ENCODE measurements at regions not wholly inside any gene's neighbourhood (a gene's known extent, or its start where the extent isn't known, plus 50 kb on each side); places are given as distances from the start of the nearest gene placed in this dataset.
"Not testable (repeated sequence)": the region's sequence is repeated elsewhere in the genome, so short reads cannot be mapped to it uniquely, and the experiment has no call there.

- DNase-seq = not testable (repeated sequence)
Observed at GRCh38 chr6:21282360-21282759, 311.2 kb upstream of the SOX4 start.

DNA sequence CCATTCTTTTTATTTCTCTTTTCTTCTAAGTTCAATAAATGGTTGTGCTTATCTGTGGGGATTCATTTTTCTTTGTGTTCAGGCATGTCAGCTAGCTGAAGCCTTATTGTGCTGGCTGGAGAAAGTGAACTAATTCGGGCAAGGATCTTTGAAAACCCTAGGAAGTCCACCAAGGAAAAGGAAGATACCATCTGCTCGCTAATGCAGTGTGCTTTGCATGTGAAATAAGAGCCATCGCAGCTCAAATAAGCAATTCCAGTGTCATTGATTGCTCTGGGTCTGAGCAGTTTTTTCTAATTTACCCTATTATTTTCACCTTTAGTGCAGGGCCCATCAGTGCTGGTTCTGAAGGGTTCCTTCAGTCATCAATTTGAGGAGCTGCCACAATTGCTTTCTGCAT, 309.4 kb upstream of the SOX4 start:
- no peak for DNase-seq

- no peak for DNase-seq
Observed at GRCh38 chr6:21284706-21285105, 308.8 kb upstream of the SOX4 start.

DNA sequence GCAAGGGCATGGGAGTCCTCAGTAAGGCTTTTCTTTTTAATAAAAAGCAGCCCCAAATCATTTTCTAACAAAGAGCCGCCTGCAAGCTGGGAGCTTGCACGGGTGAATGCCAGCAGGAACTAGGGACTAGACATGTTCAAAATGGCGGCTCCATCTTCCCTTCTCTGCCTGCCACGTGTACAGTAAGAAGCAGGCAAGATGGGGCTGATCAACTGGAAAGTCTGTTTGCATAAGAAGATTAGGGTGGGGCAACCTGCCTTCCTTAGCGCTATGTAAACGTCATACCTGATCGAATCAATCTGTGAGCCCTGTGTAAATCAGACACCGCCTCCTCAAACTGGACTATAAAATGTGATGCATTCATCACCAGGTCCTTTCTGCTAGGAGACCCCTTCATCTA, 299.4 kb upstream of the SOX4 start:
- DNase-seq = no peak

GRCh38 chr6:21295506-21296240, 297.9 kb upstream of the SOX4 start:
- DNase-seq = no peak

DNA sequence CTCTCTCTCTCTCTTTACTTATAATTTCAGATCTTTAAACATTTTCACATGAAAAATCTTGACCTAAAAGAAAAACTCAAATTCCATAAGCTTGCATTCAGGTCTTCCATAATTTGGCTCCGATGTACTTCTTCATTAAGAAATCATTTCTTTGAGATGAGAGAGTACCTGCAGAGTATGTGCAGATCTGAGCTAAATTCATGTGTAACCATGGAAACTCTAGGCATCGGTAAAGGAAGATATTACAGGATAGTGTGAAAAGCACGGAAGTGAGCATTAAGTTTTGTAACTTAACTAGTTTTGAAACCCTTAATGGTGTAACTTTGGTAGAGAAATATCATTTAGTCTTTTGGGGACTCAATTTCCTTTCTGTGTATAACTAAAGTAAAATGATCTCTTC, 295.9 kb upstream of the SOX4 start:
- no peak for DNase-seq

DNA sequence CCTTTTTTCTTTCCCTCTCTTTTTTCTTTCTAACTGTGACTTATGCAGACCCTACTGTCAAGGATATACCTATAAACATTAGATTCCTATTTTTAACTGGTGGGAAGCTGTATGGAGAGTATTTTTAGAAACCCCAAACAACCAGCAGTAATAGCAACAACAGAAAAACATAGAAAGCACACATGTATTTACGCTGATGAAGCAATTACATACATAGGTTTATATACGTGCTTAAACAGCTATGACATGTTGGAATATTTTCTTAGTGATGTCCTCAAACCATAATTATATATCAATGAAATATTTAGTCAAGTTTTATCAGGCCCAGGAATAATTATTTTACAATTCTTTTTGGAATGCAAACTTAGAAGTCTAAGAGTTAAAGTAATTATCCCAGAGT, 294.3 kb upstream of the SOX4 start:
- DNase-seq = no peak

- DNase-seq = no peak
Observed at GRCh38 chr6:21300439-21300838, 293.1 kb upstream of the SOX4 start.

DNA sequence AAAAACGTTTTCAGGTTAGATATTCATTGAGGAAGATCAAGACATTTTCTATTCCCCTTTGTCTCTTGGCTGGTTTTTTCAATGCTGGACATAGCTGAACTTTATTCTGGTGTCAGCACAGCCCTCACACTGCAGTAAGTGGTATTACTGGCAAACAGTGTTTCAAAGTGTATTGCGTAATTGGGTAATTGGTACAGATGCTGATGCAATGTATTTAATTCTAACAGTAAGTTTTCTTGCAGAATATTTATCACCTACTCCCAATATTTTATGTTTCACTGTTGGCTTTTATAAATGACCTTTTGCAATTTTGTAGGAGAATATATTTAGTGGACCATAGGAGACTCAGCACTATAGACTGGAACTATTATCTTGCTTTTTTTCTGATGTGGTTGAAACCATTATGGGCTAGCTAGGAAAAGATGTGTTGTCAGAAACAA, 287.6 kb upstream of the SOX4 start:
- no peak for DNase-seq

- no peak for DNase-seq
Observed at GRCh38 chr6:21306546-21306945, 287.0 kb upstream of the SOX4 start.

DNA sequence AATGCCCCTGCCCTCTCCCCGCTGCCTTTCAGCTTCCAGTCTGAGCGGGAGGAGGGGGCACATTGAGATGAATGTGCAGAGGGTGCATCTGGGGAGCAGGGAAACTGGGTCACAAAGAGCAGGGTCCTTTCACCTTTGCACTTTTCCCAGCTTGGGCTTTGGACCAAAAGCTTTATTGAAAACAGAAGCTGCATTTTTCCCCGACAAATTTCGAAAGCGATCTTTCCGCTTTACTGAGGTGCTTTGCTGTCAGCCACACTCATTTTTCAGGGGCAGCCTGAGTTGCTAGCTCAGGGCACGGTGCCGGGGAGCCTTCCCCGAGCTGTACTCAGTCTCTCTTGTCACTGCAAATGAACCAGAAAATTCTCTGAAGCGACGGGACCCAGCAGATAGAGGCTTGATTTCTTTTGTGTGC, 283.7 kb upstream of the SOX4 start:
- DNase-seq = peak; percentile 35

GRCh38 chr6:21310568-21311140, 282.9 kb upstream of the SOX4 start:
- DNase-seq = no peak

DNA sequence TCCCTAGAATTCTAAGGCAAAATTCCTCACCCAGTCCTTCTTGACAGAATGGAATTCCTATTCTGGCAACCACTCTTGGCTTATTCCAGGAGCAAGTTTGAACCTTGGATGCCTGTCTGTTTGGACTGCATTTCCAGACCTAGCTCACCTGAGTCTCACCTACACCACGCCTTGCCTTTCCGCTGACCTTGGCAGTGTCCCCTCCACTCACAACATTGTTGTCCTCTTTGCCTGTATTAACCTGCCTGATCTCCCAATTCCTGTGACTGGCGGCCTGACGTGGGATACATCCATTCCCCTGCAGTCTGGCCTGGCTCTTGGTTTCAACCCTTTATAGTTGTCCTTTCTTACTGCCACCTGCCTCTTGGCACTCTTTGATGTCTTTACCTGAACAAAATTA, 281.4 kb upstream of the SOX4 start:
- no peak for DNase-seq

DNA sequence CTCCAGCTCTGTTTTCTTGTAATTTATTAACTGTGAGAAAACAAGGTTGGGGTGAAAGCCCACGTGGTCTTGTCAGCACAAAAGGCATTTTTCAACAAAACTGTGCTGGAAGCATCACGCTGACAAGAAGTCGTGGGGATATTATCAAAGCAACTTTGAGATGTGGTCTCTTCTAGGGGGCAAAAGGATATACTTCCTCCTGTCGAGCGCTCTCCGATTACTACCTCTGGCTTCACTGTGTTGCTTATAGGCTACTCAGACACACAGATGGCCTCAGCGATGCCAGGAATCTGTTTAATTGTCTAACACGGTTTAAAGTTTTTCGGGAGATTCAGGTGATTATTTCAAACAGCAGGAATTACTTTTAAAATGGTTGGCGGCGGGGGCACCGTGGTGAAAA, 275.9 kb upstream of the SOX4 start:
- no peak for DNase-seq

- no peak for DNase-seq
Observed at GRCh38 chr6:21321076-21321475, 272.5 kb upstream of the SOX4 start.

GRCh38 chr6:21321531-21321930, 272.0 kb upstream of the SOX4 start:
- DNase-seq = no peak

DNA sequence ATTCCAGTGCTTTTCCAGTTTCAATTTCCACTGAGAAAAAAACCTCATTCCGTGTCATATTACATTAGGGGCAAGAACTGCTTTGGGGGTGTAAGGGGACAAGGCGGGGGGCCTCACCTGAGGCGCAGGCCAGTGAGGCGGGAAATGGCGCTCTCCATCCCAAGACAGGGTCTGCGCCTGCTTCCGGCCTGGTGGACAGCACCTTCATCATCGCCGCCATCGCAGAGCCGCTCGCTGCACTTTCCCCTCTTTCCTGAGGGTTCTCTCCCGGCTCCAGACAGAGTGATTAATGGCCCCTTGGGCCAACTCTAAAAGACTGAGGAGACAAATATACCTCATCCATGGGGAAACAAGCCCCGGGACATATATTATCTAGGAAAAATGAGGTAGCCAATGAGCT, 270.0 kb upstream of the SOX4 start:
- DNase-seq = no peak

- peak; percentile 32 for DNase-seq
Observed at GRCh38 chr6:21325201-21325856, 268.2 kb upstream of the SOX4 start.

- peak; percentile 95 for DNase-seq
Observed at GRCh38 chr6:21327326-21328112, 266.0 kb upstream of the SOX4 start.

- DNase-seq = no peak
Observed at GRCh38 chr6:21331235-21331634, 262.3 kb upstream of the SOX4 start.

GRCh38 chr6:21332077-21332476, 261.5 kb upstream of the SOX4 start:
- DNase-seq = no peak

DNA sequence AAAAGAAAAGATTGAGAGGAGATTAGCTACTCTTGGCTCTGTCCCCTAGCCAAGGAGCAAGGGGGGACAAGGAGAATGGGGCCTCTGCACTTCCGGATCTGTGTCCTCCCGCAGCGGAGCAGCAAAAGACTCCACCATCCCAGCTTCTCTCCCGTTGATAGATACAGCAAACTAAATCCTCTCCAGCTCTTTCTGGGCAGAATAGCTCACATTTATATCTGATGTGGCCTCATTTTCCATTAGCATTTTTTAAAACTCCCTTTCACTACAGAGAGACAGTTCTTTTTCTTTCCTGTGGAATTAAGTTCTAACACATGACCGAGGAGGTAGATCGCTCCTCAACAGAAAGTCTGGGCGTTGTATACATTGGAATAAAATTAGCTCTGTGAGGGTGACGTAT, 260.9 kb upstream of the SOX4 start:
- DNase-seq = no peak

GRCh38 chr6:21333715-21334114, 259.8 kb upstream of the SOX4 start:
- DNase-seq = no peak

- DNase-seq = no peak
Observed at GRCh38 chr6:21334651-21335050, 258.9 kb upstream of the SOX4 start.

All from NCI-H345 (cell line).